Gastrocnemius medialis (tissue), 4 donors: ENCODE measurements at regions not wholly inside any gene's neighbourhood (a gene's known extent, or its start where the extent isn't known, plus 50 kb on each side); places are given as distances from the start of the nearest gene placed in this dataset.

Experiments
- ATAC-seq, 2 donors: fragments of 150-250 bp; one replicate each; pipeline ENCODE4 v1.9.1; 2016
- DNase-seq, 2 donors: peaks; one replicate each; pipeline ENCODE4 v3.0.0-alpha.2; 2019
- H3K27ac ChIP-seq, 4 donors: fragments of 200-600 bp; sonication (generic); 1 replicate in 1 of 4; 2 replicates in 3 of 4; pipeline ENCODE4 v1.5.1; 2016 to 2018; ENCODE audit warnings: mild to moderate bottlenecking in 2 of 4, moderate library complexity in 1 of 4
- H3K27me3 ChIP-seq, 3 donors: fragments of 200-600 bp; sonication (generic) in 2 of 3; 1 replicate in 1 of 3; 2 replicates in 2 of 3; pipeline versions ENCODE4 v1.5.1 to v1.6.0; 2016 to 2019; ENCODE audit warnings: mild to moderate bottlenecking in 1 of 3, moderate library complexity in 1 of 3
- H3K36me3 ChIP-seq, 2 donors: fragments of 200-600 bp; sonication (generic) in 1 of 2; one replicate each; pipeline ENCODE4 v1.5.1; 2017 to 2018
- H3K4me1 ChIP-seq, 2 donors: fragments of 200-600 bp; sonication (generic) in 1 of 2; one replicate each; pipeline ENCODE4 v1.5.1; 2016 to 2017; ENCODE audit warnings: mild to moderate bottlenecking in 2 of 2
- H3K4me3 ChIP-seq, 4 donors: fragments of 200-600 bp; sonication (generic) in 3 of 4; 1 replicate in 1 of 4; 2 replicates in 3 of 4; pipeline ENCODE4 v1.5.1; 2016 to 2019; ENCODE audit warnings: mild to moderate bottlenecking in 2 of 4
- H3K9me3 ChIP-seq, 3 donors: fragments of 200-600 bp; sonication (generic) in 2 of 3; 1 replicate in 1 of 3; 2 replicates in 2 of 3; pipeline ENCODE4 v1.5.1; 2016 to 2019
- CTCF ChIP-seq, 5 experiments: fragments of 450-650 bp in 3 of 5; fragments of 200-600 bp in 2 of 5; sonication (generic) in 2 of 5; IDR thresholded peaks in 4 of 5; conservative IDR thresholded peaks in 1 of 5; 1 replicate in 4 of 5; 2 replicates in 1 of 5; pipeline ENCODE4 v1.5.1; 2016 to 2019; ENCODE audit warnings: antibody characterized with exemption in 5 of 5, mild to moderate bottlenecking in 3 of 5, moderate library complexity in 3 of 5
- POLR2A ChIP-seq, 2 donors: fragments of 450-650 bp; IDR thresholded peaks; one replicate each; pipeline ENCODE4 v1.6.1; 2017; ENCODE audit warnings: antibody characterized with exemption in 2 of 2, mild to moderate bottlenecking in 2 of 2, moderate library complexity in 2 of 2
- in situ Hi-C, 4 donors: fragments of 200-750 bp; cut with MboI; loops; one replicate each; pipeline versions ENCODE4 v1.15.0 to v1.8.0; 2017; ENCODE audit warnings: low sequenced_read_pairs in 4 of 4
- intact Hi-C: fragments of 100-400 bp; cut with DNase I; formaldehyde crosslinking; loops from one replicate; pipeline ENCODE4 v1.15.1; 2023; ENCODE audit warnings: low total_unique reads

GRCh38 chr10:127805950-127806349 lies 69.0 kb downstream of the FOXI2 start:
- H3K27ac ChIP-seq, result no peak overlapping the region
- intact Hi-C loops, result no loop called here
- no peaks in the 10 kb centered on the region for H3K9me3 ChIP-seq
- no peak overlapping the region for H3K4me3 ChIP-seq
- no peaks in the 10 kb centered on the region for H3K36me3 ChIP-seq
- in situ Hi-C loops, result no loop called here
- no peak for DNase-seq
- TF ChIP-seq CTCF (IDR thresholded peaks at IDR 0.05 in 4 of 5, conservative IDR thresholded peaks at IDR 0.05 in 1 of 5) (no peak), POLR2A (IDR thresholded peaks at IDR 0.05) (no peak)
- H3K4me1 ChIP-seq, result no peaks in the 10 kb centered on the region
- no peaks in the 10 kb centered on the region for H3K27me3 ChIP-seq
- ATAC-seq, result no peak

- intact Hi-C loops, result no loop called here
- no peaks in the 10 kb centered on the region for H3K36me3 ChIP-seq
Observed at GRCh38 chr10:127812041-127812440, 75.1 kb downstream of the FOXI2 start.

GRCh38 chr10:127813290-127813689 lies 76.3 kb downstream of the FOXI2 start:
- Histone ChIP-seq H3K4me3 (no peak overlapping the region), H3K27me3 (no peaks in the 10 kb centered on the region), H3K4me1 (no peaks in the 10 kb centered on the region), H3K36me3 (no peaks in the 10 kb centered on the region), H3K9me3 (no peaks in the 10 kb centered on the region), H3K27ac (no peak overlapping the region)
- TF ChIP-seq CTCF (IDR thresholded peaks at IDR 0.05 in 4 of 5, conservative IDR thresholded peaks at IDR 0.05 in 1 of 5) (no peak), POLR2A (IDR thresholded peaks at IDR 0.05) (no peak)
- ATAC-seq (no peak), DNase-seq (no peak)
- intact Hi-C loops, result no loop called here
- in situ Hi-C loops, result no loop called here

More at GRCh38 chr10:127812041-127812440, 75.1 kb downstream of the FOXI2 start:
- H3K9me3 ChIP-seq, result no peaks in the 10 kb centered on the region
- H3K27ac ChIP-seq, result no peak overlapping the region
- TF ChIP-seq CTCF (IDR thresholded peaks at IDR 0.05 in 4 of 5, conservative IDR thresholded peaks at IDR 0.05 in 1 of 5) (no peak), POLR2A (IDR thresholded peaks at IDR 0.05) (no peak)
- H3K27me3 ChIP-seq, result no peaks in the 10 kb centered on the region
- ATAC-seq (no peak), DNase-seq (no peak)
- no peak overlapping the region for H3K4me3 ChIP-seq
- in situ Hi-C loops, result no loop called here
- H3K4me1 ChIP-seq, result no peaks in the 10 kb centered on the region

GRCh38 chr10:127815147-127815546 lies 77.6 kb downstream of the CLRN3 start:
- Histone ChIP-seq H3K36me3 (no peaks in the 10 kb centered on the region), H3K4me1 (no peaks in the 10 kb centered on the region), H3K4me3 (no peak overlapping the region), H3K27me3 (no peaks in the 10 kb centered on the region), H3K27ac (no peak overlapping the region), H3K9me3 (no peaks in the 10 kb centered on the region)
- intact Hi-C loops, result no loop called here
- ATAC-seq, result no peak
- no peak for DNase-seq
- TF ChIP-seq CTCF (IDR thresholded peaks at IDR 0.05 in 4 of 5, conservative IDR thresholded peaks at IDR 0.05 in 1 of 5) (no peak), POLR2A (IDR thresholded peaks at IDR 0.05) (no peak)
- in situ Hi-C loops, result no loop called here

- Histone ChIP-seq H3K4me1 (no peaks in the 10 kb centered on the region), H3K27ac (no peak overlapping the region), H3K27me3 (no peaks in the 10 kb centered on the region), H3K36me3 (no peaks in the 10 kb centered on the region), H3K4me3 (no peak overlapping the region), H3K9me3 (peaks cover 0 to 2% (median 0%) of the 10 kb centered on the region in 3 donors)
- DNase-seq (no peak), ATAC-seq (no peak)
- TF ChIP-seq CTCF (IDR thresholded peaks at IDR 0.05 in 4 of 5, conservative IDR thresholded peaks at IDR 0.05 in 1 of 5) (no peak), POLR2A (IDR thresholded peaks at IDR 0.05) (no peak)
- intact Hi-C loops (no loop called here), in situ Hi-C loops (no loop called here)
Observed at GRCh38 chr10:127824826-127825225, 67.9 kb downstream of the CLRN3 start.
